SK-N-SH (cell line): ENCODE measurements at regions not wholly inside any gene's neighbourhood (a gene's known extent, or its start where the extent isn't known, plus 50 kb on each side); places are given as distances from the start of the nearest gene placed in this dataset.

Experiments used
- CTCF ChIA-PET: fragments of 300-600, 350-600 bp; formaldehyde crosslinking; extraction: SDS; loops from one replicate; lab custom pipeline; 2021; lab: Yijun Ruan, JAX
- POLR2A ChIA-PET: fragments of 350-600 bp; sonication (Branson Sonifier 250); formaldehyde crosslinking; extraction: SDS; loops from one replicate; lab custom pipeline; 2020; ENCODE audit warnings: antibody characterized with exemption, inconsistent platforms; lab: Yijun Ruan, JAX
- DNase-seq: peaks from one replicate; pipeline ENCODE4 v3.0.0; 2012
- H2AFZ ChIP-seq: fragments of 200-600 bp; sonication (generic); 2 replicates; pipeline ENCODE4 v1.8.1; 2016; ENCODE audit warnings: antibody characterized with exemption, mild to moderate bottlenecking, low read depth
- H3F3A ChIP-seq: fragments of 200-600 bp; sonication (generic); replicated peaks from 2 replicates; pipeline ENCODE3; 2016; ENCODE audit warnings: antibody characterized with exemption, mild to moderate bottlenecking; ENCODE audit not compliant: insufficient read depth
- H3K27ac ChIP-seq, 2 experiments: fragments of 200-500 bp in 1 of 2; fragments of 200-600 bp in 1 of 2; sonication (Bioruptor generic) in 1 of 2; sonication (generic), shearing (Covaris generic) in 1 of 2; 2 replicates each; pipeline versions ENCODE4 v1.5.1 to v1.6.1; 2014 to 2016; ENCODE audit warnings: low read depth in 2 of 2, inconsistent platforms in 1 of 2, low read length in 1 of 2, mild to moderate bottlenecking in 1 of 2, mixed read lengths in 1 of 2
- H3K27me3 ChIP-seq: fragments of 200-600 bp; sonication (generic), shearing (Covaris generic); 2 replicates; pipeline ENCODE4 v1.6.1; 2016; ENCODE audit warnings: mixed run types; ENCODE audit not compliant: insufficient read depth
- H3K36me3 ChIP-seq, 2 experiments: fragments of 200-500 bp in 1 of 2; fragments of 200-600 bp in 1 of 2; sonication (Bioruptor generic) in 1 of 2; sonication (generic) in 1 of 2; replicated peaks in 1 of 2; 2 replicates each; pipeline versions ENCODE3 to v1.5.1; 2014 to 2016; ENCODE audit warnings: low read length in 1 of 2, mild to moderate bottlenecking in 1 of 2; ENCODE audit not compliant: insufficient read depth in 2 of 2, control insufficient read depth in 1 of 2
- H3K4me1 ChIP-seq, 2 experiments: fragments of 200-500 bp in 1 of 2; fragments of 200-600 bp in 1 of 2; sonication (Bioruptor generic) in 1 of 2; sonication (generic), shearing (Covaris generic) in 1 of 2; 2 replicates each; pipeline versions ENCODE4 v1.5.1 to v1.6.1; 2014 to 2016; ENCODE audit warnings: low read depth in 1 of 2, low read length in 1 of 2, mixed run types in 1 of 2; ENCODE audit not compliant: insufficient read depth in 2 of 2, control insufficient read depth in 1 of 2
- H3K4me2 ChIP-seq: fragments of 200-600 bp; sonication (generic), shearing (Covaris generic); 2 replicates; pipeline ENCODE4 v1.6.1; 2017; ENCODE audit warnings: mixed run types
- H3K4me3 ChIP-seq, 2 experiments: fragments of 200-500 bp in 1 of 2; fragments of 200-600 bp in 1 of 2; sonication (Bioruptor generic) in 1 of 2; sonication (generic), shearing (Covaris generic) in 1 of 2; 2 replicates each; pipeline versions ENCODE4 v1.5.1 to v1.8.1; 2014 to 2016; ENCODE audit warnings: low read depth in 2 of 2, inconsistent platforms in 1 of 2, low read length in 1 of 2, mild to moderate bottlenecking in 1 of 2, mixed read lengths in 1 of 2, moderate library complexity in 1 of 2
- H3K79me2 ChIP-seq: fragments of 200-600 bp; sonication (generic); 2 replicates; pipeline ENCODE4 v1.8.1; 2017; ENCODE audit warnings: mild to moderate bottlenecking; ENCODE audit not compliant: insufficient read depth
- H3K9ac ChIP-seq: fragments of 200-600 bp; sonication (generic); 2 replicates; pipeline ENCODE4 v1.6.1; 2017; ENCODE audit warnings: mixed run types
- H3K9me2 ChIP-seq: fragments of 200-600 bp; sonication (generic); 2 replicates; pipeline ENCODE4 v1.6.1; 2017; ENCODE audit warnings: mixed run types
- H3K9me3 ChIP-seq: fragments of 200-600 bp; sonication (generic); 2 replicates; pipeline ENCODE4 v1.6.1; 2017; ENCODE audit warnings: mixed run types, mild to moderate bottlenecking, moderate library complexity
- H4K20me1 ChIP-seq: fragments of 200-600 bp; sonication (generic); 2 replicates; pipeline ENCODE4 v1.6.1; 2017; ENCODE audit warnings: mild to moderate bottlenecking, mixed run types; ENCODE audit not compliant: insufficient read depth
- CHD2 ChIP-seq: fragments of 150-350 bp; IDR thresholded peaks from 2 replicates; pipeline ENCODE4 v1.6.1; 2018; ENCODE audit warnings: low read length; ENCODE audit not compliant: partially characterized antibody
- EZH2phosphoT487 ChIP-seq: fragments of 200-600 bp; sonication (generic); IDR thresholded peaks from 2 replicates; pipeline ENCODE4 v1.6.1; 2017; ENCODE audit warnings: low read depth, mixed run types, mild to moderate bottlenecking, antibody characterized with exemption, moderate library complexity, borderline replicate concordance
- FOXJ3 ChIP-seq: sonication (generic); formaldehyde crosslinking; IDR thresholded peaks from 2 replicates; pipeline ENCODE4 v1.5.1; 2020; ENCODE audit warnings: mild to moderate bottlenecking, missing genetic modification reagents
- GATA2 ChIP-seq: sonication (generic); formaldehyde crosslinking; IDR thresholded peaks from 2 replicates; pipeline ENCODE4 v1.5.0; 2020; ENCODE audit warnings: mild to moderate bottlenecking, missing genetic modification reagents
- NRF1 ChIP-seq: IDR thresholded peaks from 2 replicates; pipeline ENCODE4 v1.6.1; 2012; ENCODE audit warnings: low read depth, mild to moderate bottlenecking, low read length
- RAD21 ChIP-seq: IDR thresholded peaks from 2 replicates; pipeline ENCODE4 v1.6.1; 2012; ENCODE audit warnings: mild to moderate bottlenecking, low read length
- RCOR1 ChIP-seq: fragments of 150-350 bp; IDR thresholded peaks from 2 replicates; pipeline ENCODE4 v1.6.1; 2017; ENCODE audit warnings: antibody characterized with exemption, low read length
- SMC3 ChIP-seq: IDR thresholded peaks from 2 replicates; pipeline ENCODE4 v1.6.1; 2012; ENCODE audit warnings: low read depth, low read length, improper control_type of control experiment
- TCF12 ChIP-seq: IDR thresholded peaks from 2 replicates; pipeline ENCODE4 v1.4.0; 2012
- TEAD4 ChIP-seq: IDR thresholded peaks from 2 replicates; pipeline ENCODE4 v1.4.0; 2012; ENCODE audit warnings: mild to moderate bottlenecking, borderline replicate concordance; ENCODE audit not compliant: insufficient read depth
- WGBS: methylation state at CpG from one replicate; pipeline ENCODE4 v1.1.6; 2017; ENCODE audit warnings: low lambda C conversion rate; 5-methylcytosine and 5-hydroxymethylcytosine counted together
- TF ChIP-seq, protein P1 (sequence below): fragments of 200-600 bp; sonication (generic); IDR thresholded peaks from 2 replicates; pipeline ENCODE4 v1.6.1; 2017; ENCODE audit warnings: antibody characterized with exemption, mild to moderate bottlenecking, moderate library complexity
- TF ChIP-seq, protein P2 (sequence below): IDR thresholded peaks from 2 replicates; pipeline ENCODE4; 2012
- TF ChIP-seq, protein P3 (sequence below): fragments of 150-350 bp; IDR thresholded peaks from 2 replicates; pipeline ENCODE4 v1.6.1; 2017; ENCODE audit warnings: antibody characterized with exemption, low read length, low read depth, borderline replicate concordance

DNA sequence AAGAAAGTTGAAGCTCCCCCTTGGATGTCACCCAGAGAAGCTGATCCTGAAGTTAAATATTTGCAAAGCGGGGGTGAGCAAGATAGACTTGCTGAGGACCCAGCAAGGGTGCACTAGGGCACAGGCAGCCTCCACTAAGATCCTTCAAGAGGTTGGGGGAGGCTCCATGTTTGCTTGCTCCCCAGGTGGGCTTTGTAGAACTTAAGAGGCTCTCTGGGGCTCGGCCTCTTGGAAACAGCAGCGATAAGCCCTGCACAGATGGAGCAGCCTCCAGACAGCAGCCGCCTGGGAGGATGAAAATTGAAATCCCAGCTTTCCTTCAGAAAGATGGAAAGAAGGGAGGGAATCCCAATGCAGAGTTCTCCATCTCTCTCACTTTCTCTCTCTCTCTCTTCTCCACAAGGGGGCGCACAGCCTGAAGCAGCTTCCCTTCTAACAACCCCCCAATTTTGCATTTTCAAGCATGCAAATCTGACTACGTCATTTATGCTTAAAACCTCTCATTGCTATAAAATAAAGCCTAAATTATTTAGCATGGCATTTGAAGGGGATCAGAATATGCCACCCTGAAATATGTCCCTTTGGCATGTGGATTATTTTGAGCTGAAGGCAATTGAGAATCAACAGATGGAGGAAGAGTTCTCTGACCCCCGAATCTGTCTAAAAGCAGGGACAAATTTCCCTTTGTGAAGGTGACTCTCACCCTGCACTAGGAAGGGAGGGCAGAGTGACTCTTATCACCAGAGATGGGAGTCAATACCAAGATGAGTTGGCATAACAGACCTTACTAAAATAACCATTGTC, 185.7 kb upstream of the KLHL29 start:
- Histone ChIP-seq H4K20me1 (no peaks in the 10 kb centered on the region), H3K4me2 (no peak overlapping the region), H2AFZ (no peak overlapping the region), H3K4me1 (no peaks in the 10 kb centered on the region; a peak in 1 of 4 replicates), H3K36me3 (no peaks in the 10 kb centered on the region), H3K79me2 (no peaks in the 10 kb centered on the region), H3K4me3 (no peak overlapping the region; a peak in 1 of 4 replicates), H3K27ac (no peak overlapping the region), H3K9me2 (no peaks in the 10 kb centered on the region), H3K9me3 (peaks cover 4% of the 10 kb centered on the region; the same call in 1 of the 2 replicates), H3K27me3 (no peaks in the 10 kb centered on the region), H3F3A (no peaks in the 10 kb centered on the region), H3K9ac (no peak overlapping the region)
- no peak for TF ChIP-seq TEAD4
- TF ChIP-seq, protein P1, sequence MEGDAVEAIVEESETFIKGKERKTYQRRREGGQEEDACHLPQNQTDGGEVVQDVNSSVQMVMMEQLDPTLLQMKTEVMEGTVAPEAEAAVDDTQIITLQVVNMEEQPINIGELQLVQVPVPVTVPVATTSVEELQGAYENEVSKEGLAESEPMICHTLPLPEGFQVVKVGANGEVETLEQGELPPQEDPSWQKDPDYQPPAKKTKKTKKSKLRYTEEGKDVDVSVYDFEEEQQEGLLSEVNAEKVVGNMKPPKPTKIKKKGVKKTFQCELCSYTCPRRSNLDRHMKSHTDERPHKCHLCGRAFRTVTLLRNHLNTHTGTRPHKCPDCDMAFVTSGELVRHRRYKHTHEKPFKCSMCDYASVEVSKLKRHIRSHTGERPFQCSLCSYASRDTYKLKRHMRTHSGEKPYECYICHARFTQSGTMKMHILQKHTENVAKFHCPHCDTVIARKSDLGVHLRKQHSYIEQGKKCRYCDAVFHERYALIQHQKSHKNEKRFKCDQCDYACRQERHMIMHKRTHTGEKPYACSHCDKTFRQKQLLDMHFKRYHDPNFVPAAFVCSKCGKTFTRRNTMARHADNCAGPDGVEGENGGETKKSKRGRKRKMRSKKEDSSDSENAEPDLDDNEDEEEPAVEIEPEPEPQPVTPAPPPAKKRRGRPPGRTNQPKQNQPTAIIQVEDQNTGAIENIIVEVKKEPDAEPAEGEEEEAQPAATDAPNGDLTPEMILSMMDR = peak; percentile 77
- TF ChIP-seq RAD21 = peak; percentile 51
- TF ChIP-seq SMC3 = peak; percentile 45
- DNase-seq = peak; percentile 34
- ChIA-PET CTCF (interaction anchor here (0.5 to 2.4 kb wide), 19 partner anchors 10 to 391 kb away, joined by 3 to 24 read pairs (median 3); no protein-coding TSS in a partner anchor), POLR2A (no interaction called here)
- WGBS = 19% methylated on average over 7 of the region's 7 CpGs

DNA sequence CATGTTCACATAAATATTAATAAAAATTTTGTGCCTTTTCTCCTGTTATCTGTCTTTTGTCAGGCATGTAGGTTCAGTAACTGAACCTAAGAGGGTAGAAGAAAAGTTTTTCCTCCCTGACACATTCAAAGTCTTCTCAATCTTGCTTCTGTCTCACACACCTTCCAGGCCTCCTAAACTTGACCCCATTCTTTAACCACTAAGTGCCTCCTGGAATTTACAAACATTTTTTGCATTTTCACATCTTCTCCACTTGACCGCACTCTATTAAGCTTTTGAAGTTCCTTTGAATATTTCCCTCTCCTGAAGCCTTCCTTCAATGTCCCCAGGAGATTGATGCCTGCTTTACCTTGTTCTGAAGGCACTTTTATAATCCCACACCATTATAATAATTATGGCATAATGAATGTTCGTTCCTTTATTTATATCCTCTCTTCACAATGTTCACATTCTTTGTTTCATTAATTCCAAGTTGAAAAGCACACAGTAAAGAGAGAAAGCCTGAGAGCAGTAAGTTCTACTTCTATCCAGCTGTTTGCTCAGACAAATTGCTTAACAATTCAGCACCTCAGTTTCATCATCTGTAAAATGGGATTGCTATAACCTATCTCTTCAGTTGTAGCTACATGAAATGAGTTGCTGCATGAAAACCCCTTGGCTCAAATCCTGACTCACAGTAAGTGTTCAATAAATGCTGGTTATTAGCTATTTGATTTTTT, 184.8 kb upstream of the KLHL29 start:
- no peak for DNase-seq
- ChIA-PET CTCF (interaction anchor here (1.0 to 2.4 kb wide), 9 partner anchors 10 to 151 kb away, joined by 3 to 24 read pairs (median 4); no protein-coding TSS in a partner anchor), POLR2A (no interaction called here)
- Histone ChIP-seq H3K4me3 (no peak overlapping the region), H3K9me2 (no peaks in the 10 kb centered on the region), H3K4me2 (no peak overlapping the region), H3K9ac (no peak overlapping the region), H2AFZ (no peak overlapping the region), H3K79me2 (no peaks in the 10 kb centered on the region), H3K27ac (no peak overlapping the region), H3F3A (no peaks in the 10 kb centered on the region), H3K4me1 (no peaks in the 10 kb centered on the region; a peak in 2 of 4 replicates), H3K36me3 (no peaks in the 10 kb centered on the region), H3K27me3 (no peaks in the 10 kb centered on the region), H3K9me3 (peaks cover 4% of the 10 kb centered on the region; the same call in 1 of the 2 replicates), H4K20me1 (no peaks in the 10 kb centered on the region)
- 39% methylated on average over 2 of the region's 2 CpGs for WGBS
- no peak for TF ChIP-seq TCF12
- TF ChIP-seq FOXJ3 (CRISPR knock-in tag) = no peak
- no peak for TF ChIP-seq NRF1
- TF ChIP-seq CHD2 = no peak
- no peak for TF ChIP-seq RAD21
- TF ChIP-seq, protein P2, sequence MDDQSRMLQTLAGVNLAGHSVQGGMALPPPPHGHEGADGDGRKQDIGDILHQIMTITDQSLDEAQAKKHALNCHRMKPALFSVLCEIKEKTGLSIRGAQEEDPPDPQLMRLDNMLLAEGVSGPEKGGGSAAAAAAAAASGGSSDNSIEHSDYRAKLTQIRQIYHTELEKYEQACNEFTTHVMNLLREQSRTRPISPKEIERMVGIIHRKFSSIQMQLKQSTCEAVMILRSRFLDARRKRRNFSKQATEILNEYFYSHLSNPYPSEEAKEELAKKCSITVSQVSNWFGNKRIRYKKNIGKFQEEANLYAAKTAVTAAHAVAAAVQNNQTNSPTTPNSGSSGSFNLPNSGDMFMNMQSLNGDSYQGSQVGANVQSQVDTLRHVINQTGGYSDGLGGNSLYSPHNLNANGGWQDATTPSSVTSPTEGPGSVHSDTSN = no peak
- TF ChIP-seq, protein P3, sequence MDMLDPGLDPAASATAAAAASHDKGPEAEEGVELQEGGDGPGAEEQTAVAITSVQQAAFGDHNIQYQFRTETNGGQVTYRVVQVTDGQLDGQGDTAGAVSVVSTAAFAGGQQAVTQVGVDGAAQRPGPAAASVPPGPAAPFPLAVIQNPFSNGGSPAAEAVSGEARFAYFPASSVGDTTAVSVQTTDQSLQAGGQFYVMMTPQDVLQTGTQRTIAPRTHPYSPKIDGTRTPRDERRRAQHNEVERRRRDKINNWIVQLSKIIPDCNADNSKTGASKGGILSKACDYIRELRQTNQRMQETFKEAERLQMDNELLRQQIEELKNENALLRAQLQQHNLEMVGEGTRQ = no peak
- no peak for TF ChIP-seq RCOR1
- TF ChIP-seq GATA2 (CRISPR knock-in tag) = no peak
- no peak for TF ChIP-seq EZH2phosphoT487
